Nucleus accumbens (tissue), 56 donors: ENCODE measurements at regions not wholly inside any gene's neighbourhood (a gene's known extent, or its start where the extent isn't known, plus 50 kb on each side); places are given as distances from the start of the nearest gene placed in this dataset.
"Not testable (repeated sequence)": the region's sequence is repeated elsewhere in the genome, so short reads cannot be mapped to it uniquely, and the experiment has no call there.

Source experiments
- DNase-seq, 56 donors: peaks; one replicate each; lab custom pipeline; 2025; lab: John Stamatoyannopoulos, UW

GRCh38 chr5:123949043-123949804 is 437.2 kb downstream of the CSNK1G3 start:
- DNase-seq, result no peak

- DNase-seq, result no peak
These were observed 435.8 kb downstream of the CSNK1G3 start for GRCh38 chr5:123947797-123948196.

- no peak for DNase-seq
These were observed 433.6 kb downstream of the CSNK1G3 start for GRCh38 chr5:123945548-123945947.

- DNase-seq, result no peak
These were observed 431.2 kb downstream of the CSNK1G3 start for GRCh38 chr5:123943151-123943550.

- DNase-seq, result no peak
These were observed 428.4 kb downstream of the CSNK1G3 start for GRCh38 chr5:123940416-123940815.

GRCh38 chr5:123937230-123937629 is 425.3 kb downstream of the CSNK1G3 start:
- DNase-seq, result peak in 8 of 56 donors; percentile 0 to 9 (median 3)

GRCh38 chr5:123936548-123936947 is 424.6 kb downstream of the CSNK1G3 start:
- no peak for DNase-seq

DNA sequence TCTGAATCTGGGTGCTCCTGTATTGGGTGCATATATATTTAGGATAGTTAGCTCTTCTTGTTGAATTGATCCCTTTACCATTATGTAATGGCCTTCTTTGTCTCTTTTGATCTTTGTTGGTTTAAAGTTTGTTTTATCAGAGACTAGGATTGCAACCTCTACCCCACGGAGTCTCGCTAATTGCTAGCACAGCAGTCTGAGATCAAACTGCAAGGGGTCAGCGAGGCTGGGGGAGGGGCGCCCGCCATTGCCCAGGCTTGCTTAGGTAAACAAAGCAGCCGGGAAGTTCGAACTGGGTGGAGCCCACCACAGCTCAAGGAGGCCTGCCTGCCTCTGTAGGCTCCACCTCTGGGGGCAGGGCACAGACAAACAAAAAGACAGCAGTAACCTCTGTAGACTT is 421.8 kb downstream of the CSNK1G3 start:
- DNase-seq, result not testable (repeated sequence)

DNA sequence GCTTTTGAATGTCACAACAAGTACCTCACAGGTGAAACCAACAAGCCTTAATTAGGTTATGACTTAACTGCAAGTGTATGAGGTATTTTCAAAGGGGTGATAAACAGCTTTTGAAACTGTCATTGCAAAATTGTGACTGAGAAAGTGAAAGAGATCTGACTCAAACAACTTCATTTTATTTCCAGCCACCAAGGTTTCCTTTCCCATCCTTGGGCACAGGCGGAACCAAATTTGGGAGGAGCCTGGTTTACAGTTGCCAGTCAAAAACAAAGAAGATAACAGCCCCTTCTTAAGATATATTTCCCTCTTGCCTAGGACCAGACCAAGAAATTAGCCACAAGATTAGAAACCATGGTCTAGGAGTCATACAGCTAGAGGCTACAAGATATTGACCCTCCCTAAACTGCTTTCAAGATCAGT is 417.1 kb downstream of the CSNK1G3 start:
- no peak for DNase-seq

GRCh38 chr5:123928401-123928800 is 416.4 kb downstream of the CSNK1G3 start:
- DNase-seq, result no peak

GRCh38 chr5:123921193-123921592 is 409.2 kb downstream of the CSNK1G3 start:
- no peak for DNase-seq

DNA sequence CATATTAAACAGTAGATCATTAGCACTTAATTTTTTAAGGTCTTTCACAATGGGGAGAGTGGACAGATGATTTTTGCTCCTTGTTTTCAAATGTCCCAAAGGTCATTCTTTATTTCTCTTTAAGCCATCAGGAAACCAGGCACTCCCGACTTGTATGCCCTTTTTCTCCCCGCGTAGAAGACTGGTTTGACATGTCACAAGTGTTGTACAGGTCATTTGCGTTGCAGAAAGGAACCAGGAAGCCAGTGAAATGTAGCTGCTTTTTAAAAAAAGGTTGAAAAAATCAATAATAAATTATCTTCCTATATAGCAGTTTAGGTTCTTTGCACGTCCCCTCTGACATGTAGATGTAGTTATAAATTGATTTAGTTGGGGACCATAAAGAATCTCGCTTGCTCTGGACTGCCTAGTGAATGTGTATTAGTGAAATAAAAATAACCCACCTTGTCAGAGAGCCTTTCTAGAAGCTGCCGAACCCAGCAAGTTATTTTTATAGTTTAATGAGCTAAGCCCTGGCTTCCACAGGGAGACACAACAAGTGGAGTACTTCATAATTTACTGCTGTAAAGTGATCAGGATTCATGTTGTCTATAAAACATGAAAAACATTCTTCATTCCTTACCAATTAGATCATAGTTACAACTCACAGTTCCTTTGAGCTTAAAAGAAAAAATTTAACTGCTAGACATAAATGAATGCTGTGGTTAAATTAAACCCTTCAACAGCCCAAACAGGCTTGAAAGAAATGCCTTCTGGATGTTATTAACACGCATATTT is 404.6 kb downstream of the CSNK1G3 start:
- no peak for DNase-seq

DNA sequence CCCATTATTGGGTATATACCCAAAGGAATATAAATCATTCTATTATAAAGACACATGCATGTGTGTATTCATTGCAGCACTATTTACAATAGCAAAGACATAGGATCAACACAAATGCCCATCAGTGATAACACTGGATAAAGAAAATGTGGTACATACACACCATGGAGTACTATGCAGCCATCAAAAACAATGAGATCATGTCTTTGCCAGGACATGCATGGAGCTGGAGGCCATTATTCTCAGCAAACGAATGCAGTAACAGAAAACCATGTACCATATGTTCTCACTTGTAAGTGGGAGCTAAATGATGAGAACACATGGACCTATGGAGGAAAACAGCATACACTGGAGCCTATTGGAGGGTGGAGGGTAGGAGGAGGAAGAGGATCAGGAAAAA is 402.4 kb downstream of the CSNK1G3 start:
- DNase-seq, result no peak

DNA sequence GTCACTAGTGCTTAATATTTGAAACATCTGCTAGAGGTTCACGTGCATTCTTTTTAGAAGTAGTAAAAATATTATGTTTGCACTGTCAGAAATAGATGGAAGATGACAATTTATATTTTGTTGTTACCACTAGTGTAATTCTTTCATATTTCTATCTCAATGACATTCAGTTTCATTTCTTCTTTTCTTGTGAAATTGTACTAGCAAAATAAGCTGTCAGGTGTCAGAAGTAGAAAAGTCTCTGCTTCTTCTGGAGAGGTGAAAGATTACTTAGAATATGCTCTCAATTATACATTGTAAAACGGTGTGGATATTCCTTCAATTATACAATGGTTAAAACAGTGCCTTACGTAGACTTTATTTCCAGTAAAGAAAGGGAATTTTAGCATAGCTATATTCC is 395.4 kb downstream of the CSNK1G3 start:
- no peak for DNase-seq

GRCh38 chr5:123906698-123907295 is 394.8 kb downstream of the CSNK1G3 start:
- DNase-seq, result no peak

DNA sequence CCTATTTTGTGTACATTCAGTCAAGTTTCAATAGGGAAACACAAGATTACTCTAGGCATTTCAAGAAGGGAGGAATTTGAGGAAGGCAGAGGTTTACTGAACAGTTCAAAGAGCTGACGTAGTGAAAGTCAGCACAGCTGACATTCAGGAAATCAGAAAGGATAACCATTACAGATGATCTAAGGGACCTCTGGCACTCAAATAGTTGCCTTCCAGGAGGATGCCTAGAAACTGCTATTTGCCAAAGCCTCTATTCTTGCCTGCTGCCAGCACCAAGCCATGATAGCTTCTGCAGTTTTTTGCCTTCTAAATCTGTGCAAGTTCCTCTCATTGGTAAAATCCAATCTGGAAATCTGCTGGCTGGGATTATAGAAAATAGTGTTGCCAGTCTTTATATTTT is 373.1 kb downstream of the CSNK1G3 start:
- no peak for DNase-seq

DNA sequence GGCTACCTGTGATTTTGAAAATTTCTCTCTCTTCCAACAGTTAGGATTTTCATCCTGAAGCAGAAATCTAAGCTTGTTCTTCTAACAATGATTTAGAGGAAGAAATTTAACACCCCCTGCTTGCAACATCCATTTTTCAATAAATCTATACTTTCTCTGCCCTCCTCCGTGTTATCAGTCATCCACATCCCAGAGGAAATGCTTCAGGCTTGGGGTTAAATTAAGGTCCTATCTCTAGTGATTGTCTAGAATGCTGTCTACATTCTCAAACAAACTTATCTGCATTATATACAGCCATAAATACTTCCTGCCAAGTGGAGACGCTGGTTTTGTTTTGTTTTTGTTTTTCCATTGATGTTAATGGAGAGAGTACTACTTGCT is 371.0 kb downstream of the CSNK1G3 start:
- DNase-seq, result no peak

GRCh38 chr5:123882319-123882964 is 370.5 kb downstream of the CSNK1G3 start:
- no peak for DNase-seq

- DNase-seq, result no peak
These were observed 369.8 kb downstream of the CSNK1G3 start for GRCh38 chr5:123881759-123882244.

- no peak for DNase-seq
These were observed 368.9 kb downstream of the CSNK1G3 start for GRCh38 chr5:123880875-123881274.

GRCh38 chr5:123879071-123879470 is 367.1 kb downstream of the CSNK1G3 start:
- DNase-seq, result no peak
